Activated CD8-positive, alpha-beta T cell treated with anti-CD3 and anti-CD28 coated beads, Interleukin-2, amount 10 ng/mL, durations not matched to agents 7 days and 5 days (primary cell): ENCODE measurements at regions not wholly inside any gene's neighbourhood (a gene's known extent, or its start where the extent isn't known, plus 50 kb on each side); places are given as distances from the start of the nearest gene placed in this dataset.

Experiments used
- ATAC-seq: fragments of 150-1000 bp; cut with Tn5 transposase; one replicate; pipeline ENCODE4 v1.10.0; 2021; ENCODE audit warnings: moderate library complexity
- CTCF ChIA-PET: fragments of 350-600 bp; sonication (Branson Sonifier 250); formaldehyde crosslinking; loops from one replicate; lab custom pipeline; 2021; ENCODE audit warnings: antibody characterized with exemption; lab: Charles Lee
- POLR2A ChIA-PET: fragments of 350-600 bp; sonication (Branson Sonifier 250); formaldehyde crosslinking; loops from one replicate; lab custom pipeline; 2021; ENCODE audit warnings: antibody characterized with exemption; lab: Charles Lee
- DNase-seq: peaks from one replicate; pipeline ENCODE4 v3.0.0-alpha.2; 2020
- H3K27ac Mint-ChIP-seq: one replicate; pipeline ENCODE4 v1.8.0; 2021; ENCODE audit warnings: mild to moderate bottlenecking, mixed read lengths
- H3K27me3 Mint-ChIP-seq: one replicate; pipeline ENCODE4 v1.8.0; 2021; ENCODE audit warnings: low read depth, mixed read lengths
- H3K36me3 Mint-ChIP-seq: one replicate; pipeline ENCODE4 v1.8.0; 2021; ENCODE audit warnings: low read depth, mixed read lengths
- H3K4me1 Mint-ChIP-seq: one replicate; pipeline ENCODE4 v1.8.0; 2021; ENCODE audit warnings: low read depth, mixed read lengths
- H3K4me3 Mint-ChIP-seq: one replicate; pipeline ENCODE4 v1.8.0; 2021; ENCODE audit warnings: mild to moderate bottlenecking, mixed read lengths
- H3K9me3 Mint-ChIP-seq: one replicate; pipeline ENCODE4 v1.8.0; 2022; ENCODE audit warnings: mixed read lengths; ENCODE audit not compliant: insufficient read depth

DNA sequence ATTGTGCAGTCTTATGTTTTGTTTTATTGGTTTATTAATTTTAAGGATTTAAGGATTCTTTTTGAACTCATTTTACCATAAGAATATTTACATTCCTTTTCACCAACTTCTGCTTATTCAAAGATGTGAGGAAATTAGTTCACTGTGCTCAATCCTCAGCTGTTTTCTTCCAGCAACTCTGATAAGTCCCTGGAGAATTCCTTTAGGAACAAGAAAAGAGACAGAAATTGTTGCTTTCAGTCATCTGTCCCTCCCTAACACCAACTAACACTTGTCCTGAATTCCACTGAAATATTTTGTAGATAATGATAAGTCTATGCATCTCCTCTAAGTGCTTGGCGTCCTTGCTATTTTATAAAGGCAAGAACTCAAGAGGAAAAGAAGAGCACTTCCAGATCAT, 334.8 kb upstream of the MARCKS start:
- H3K36me3 Mint-ChIP-seq = no peaks in the 10 kb centered on the region
- ATAC-seq (no peak), DNase-seq (no peak)
- no peaks in the 10 kb centered on the region for H3K4me1 Mint-ChIP-seq
- no peak overlapping the region for H3K4me3 Mint-ChIP-seq
- POLR2A ChIA-PET = no interaction called here
- H3K27me3 Mint-ChIP-seq = no peaks in the 10 kb centered on the region
- no peaks in the 10 kb centered on the region for H3K9me3 Mint-ChIP-seq
- no peak overlapping the region for H3K27ac Mint-ChIP-seq
- CTCF ChIA-PET = no interaction called here

DNA sequence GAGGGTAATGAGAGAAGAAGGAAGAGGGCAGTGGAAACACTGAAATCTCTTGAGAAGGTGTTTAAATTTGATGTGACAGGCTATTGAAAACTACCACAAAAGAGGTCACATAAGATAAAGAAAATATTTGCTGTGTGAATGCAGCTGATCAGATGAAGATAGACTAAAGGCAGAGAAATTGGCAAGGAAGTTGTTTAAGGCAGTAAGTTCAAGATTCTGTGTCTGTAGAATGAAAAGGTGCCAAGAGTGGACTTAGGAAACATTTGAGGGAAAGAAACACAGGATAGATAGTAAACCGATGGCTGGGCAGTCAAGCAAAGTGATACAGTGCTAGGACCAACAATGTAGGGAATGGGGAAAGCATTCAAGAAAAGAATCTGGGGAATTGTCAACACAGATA, 332.3 kb upstream of the MARCKS start:
- H3K27ac Mint-ChIP-seq = no peak overlapping the region

DNA sequence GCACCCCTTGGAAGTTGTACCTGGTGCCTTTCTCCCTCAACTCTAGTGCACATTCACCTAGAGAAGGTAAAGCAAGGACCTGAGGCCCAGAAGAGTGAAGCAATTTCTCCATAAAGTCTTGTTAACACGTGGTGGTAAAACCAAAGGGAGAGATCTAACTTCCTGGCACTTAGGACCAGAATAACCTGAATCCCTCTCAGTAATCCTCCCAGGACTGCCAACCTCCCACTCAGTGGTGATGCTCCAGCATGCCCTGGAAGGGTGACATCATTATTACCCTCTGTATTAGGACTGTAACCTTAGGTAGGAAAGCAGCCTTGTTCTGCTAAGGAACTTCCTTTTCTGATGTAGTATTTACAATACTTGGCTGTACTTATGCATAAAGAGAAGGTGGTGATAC, 330.6 kb upstream of the MARCKS start:
- DNase-seq = no peak
- Mint-ChIP-seq H3K36me3 (no peaks in the 10 kb centered on the region), H3K9me3 (no peaks in the 10 kb centered on the region), H3K27ac (no peak overlapping the region), H3K4me1 (no peaks in the 10 kb centered on the region), H3K27me3 (no peaks in the 10 kb centered on the region), H3K4me3 (no peak overlapping the region)
- ATAC-seq = no peak
- CTCF ChIA-PET = no interaction called here
- POLR2A ChIA-PET = no interaction called here

More for the DNA sequence above, 332.3 kb upstream of the MARCKS start:
- Mint-ChIP-seq H3K9me3 (no peaks in the 10 kb centered on the region), H3K27me3 (no peaks in the 10 kb centered on the region), H3K4me1 (no peaks in the 10 kb centered on the region), H3K36me3 (no peaks in the 10 kb centered on the region), H3K4me3 (no peak overlapping the region)
- no peak for ATAC-seq
- CTCF ChIA-PET = no interaction called here
- DNase-seq = no peak
- POLR2A ChIA-PET = no interaction called here

DNA sequence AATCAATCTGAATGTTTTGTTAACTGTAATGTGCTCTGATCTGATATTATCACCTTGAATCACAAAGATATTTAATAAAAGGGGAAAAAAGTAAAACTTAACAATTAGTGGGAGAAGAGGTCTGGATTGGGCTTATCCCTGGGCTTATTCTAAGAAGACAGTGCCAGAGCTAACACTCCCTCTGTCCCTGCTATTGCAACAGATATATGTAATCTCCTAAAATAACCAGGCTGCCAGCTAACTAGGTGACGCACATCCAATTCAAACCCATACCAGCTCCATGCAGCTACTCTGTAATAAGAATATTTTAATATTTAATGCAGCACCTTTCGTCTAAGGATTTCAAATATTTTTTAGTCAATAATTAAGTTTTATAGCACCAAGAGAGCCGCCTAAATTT, 330.1 kb upstream of the MARCKS start:
- Mint-ChIP-seq H3K4me3 (no peak overlapping the region), H3K27ac (no peak overlapping the region), H3K4me1 (no peaks in the 10 kb centered on the region), H3K9me3 (no peaks in the 10 kb centered on the region), H3K36me3 (no peaks in the 10 kb centered on the region), H3K27me3 (no peaks in the 10 kb centered on the region)
- DNase-seq (no peak), ATAC-seq (no peak)
- CTCF ChIA-PET = no interaction called here
- POLR2A ChIA-PET = no interaction called here

DNA sequence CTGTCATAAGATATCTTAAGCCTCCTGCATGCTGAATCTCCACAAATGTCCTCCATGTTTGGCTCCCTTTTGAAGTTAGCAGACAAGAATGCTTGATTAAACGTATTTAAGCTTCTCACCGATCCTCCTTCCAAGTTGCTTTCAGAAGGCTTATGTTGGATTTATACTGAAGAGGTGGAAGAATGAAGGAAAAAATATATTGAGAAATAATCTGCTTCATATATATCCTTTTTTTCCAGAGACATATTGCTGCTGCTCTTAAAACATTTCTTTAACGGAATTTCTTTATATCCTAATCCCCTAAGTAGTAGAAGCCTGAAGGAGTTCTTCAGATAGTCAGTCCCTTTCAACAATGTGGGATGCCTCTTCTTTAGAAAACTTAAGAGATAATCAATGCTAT, 329.0 kb upstream of the MARCKS start:
- no peaks in the 10 kb centered on the region for H3K4me1 Mint-ChIP-seq
- no peaks in the 10 kb centered on the region for H3K9me3 Mint-ChIP-seq

DNA sequence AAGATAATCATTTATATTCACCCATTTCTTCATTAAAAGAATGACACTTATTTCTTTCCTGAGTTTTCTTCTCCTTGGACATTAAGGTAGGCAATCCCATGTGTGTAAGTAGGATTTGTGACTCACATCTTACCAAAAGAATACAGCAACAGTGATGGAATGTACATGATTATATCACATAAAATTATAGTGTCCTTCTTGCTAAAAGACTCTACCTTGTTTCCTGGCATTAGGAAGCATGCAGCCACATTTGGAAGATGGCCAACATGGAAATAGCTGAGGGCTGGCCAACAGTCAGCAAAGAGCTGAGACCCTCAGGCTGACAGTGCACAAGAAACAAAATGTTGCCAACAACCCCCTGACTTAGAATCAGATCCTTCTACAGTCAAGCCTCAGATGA, 327.9 kb upstream of the MARCKS start:
- ChIA-PET CTCF (no interaction called here), POLR2A (no interaction called here)
- H3K36me3 Mint-ChIP-seq = no peaks in the 10 kb centered on the region
- DNase-seq = no peak
- H3K4me1 Mint-ChIP-seq = no peaks in the 10 kb centered on the region
- H3K27me3 Mint-ChIP-seq = no peaks in the 10 kb centered on the region
- no peak for ATAC-seq
- no peak overlapping the region for H3K27ac Mint-ChIP-seq
- H3K9me3 Mint-ChIP-seq = no peaks in the 10 kb centered on the region
- no peak overlapping the region for H3K4me3 Mint-ChIP-seq

More for the DNA sequence above, 329.0 kb upstream of the MARCKS start:
- CTCF ChIA-PET = no interaction called here
- no peaks in the 10 kb centered on the region for H3K27me3 Mint-ChIP-seq
- no peak overlapping the region for H3K4me3 Mint-ChIP-seq
- no peaks in the 10 kb centered on the region for H3K36me3 Mint-ChIP-seq
- H3K27ac Mint-ChIP-seq = no peak overlapping the region
- POLR2A ChIA-PET = no interaction called here
- DNase-seq = no peak
- no peak for ATAC-seq

DNA sequence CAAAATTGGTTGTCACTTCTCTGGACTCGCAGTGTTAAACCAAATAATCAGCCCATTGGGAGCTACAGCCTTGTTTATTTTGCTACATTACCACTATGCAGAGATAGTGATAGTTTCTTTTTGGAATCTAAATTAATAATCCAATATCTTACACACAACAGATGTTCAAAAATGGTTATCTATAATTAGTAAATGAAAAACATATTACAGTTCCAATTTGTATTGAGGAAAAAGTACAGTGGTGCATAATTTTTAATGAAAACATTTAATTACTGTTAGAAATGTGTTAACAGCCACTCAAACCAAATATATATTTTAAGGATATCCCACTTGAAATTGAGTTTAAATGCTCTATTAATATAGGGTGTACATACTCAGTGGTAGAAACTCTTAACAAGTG, 327.3 kb upstream of the MARCKS start:
- CTCF ChIA-PET = no interaction called here
- no peaks in the 10 kb centered on the region for H3K9me3 Mint-ChIP-seq
- no peak for ATAC-seq
- POLR2A ChIA-PET = no interaction called here
- DNase-seq = no peak
- H3K4me1 Mint-ChIP-seq = no peaks in the 10 kb centered on the region
- no peaks in the 10 kb centered on the region for H3K36me3 Mint-ChIP-seq
- H3K27me3 Mint-ChIP-seq = no peaks in the 10 kb centered on the region
- no peak overlapping the region for H3K4me3 Mint-ChIP-seq
- H3K27ac Mint-ChIP-seq = no peak overlapping the region

DNA sequence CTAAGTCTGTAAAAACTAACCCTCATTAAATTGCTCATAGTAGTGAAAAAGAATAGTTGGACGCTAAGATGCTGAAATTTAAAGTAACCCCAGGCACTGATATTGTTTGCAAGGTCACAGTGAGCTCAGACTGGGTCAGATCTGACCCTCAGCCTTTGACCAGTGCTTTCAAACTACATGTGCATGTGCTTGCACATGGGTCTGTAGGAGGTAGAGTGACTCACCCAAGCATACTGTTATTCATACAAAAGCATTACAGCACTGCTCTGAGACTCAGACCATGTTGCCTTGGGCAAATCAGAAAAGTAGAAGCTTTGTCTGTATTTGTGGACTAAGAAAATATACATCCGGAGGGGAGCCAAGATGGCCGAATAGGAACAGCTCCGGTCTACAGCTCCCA, 326.4 kb upstream of the MARCKS start:
- CTCF ChIA-PET = no interaction called here

DNA sequence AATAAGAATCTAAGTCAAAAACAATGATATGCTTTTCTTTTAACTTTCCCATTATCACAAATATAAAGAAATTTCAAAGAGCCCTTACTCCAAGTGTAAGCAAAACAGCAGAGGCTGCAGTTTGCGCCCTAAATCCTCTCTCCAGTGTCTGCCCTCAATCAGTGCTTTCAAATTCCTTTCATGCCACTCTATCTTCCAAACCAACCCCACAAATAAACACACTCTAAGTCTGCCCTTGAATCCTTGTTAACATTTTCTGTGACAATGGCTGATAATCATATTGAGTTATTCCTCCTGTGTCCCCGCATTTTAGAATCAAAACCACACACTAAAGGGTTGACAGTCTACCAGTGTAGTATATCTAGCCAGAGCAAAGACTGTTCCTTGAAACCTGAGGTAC, 317.9 kb upstream of the MARCKS start:
- H3K4me3 Mint-ChIP-seq = no peak overlapping the region
- no peaks in the 10 kb centered on the region for H3K9me3 Mint-ChIP-seq
- H3K27me3 Mint-ChIP-seq = no peaks in the 10 kb centered on the region
- no peaks in the 10 kb centered on the region for H3K4me1 Mint-ChIP-seq
- H3K27ac Mint-ChIP-seq = no peak overlapping the region
- no peak for DNase-seq
- CTCF ChIA-PET = no interaction called here
- ATAC-seq = no peak
- POLR2A ChIA-PET = no interaction called here
- H3K36me3 Mint-ChIP-seq = no peaks in the 10 kb centered on the region

More for the DNA sequence above, 326.4 kb upstream of the MARCKS start:
- POLR2A ChIA-PET = no interaction called here
- no peaks in the 10 kb centered on the region for H3K36me3 Mint-ChIP-seq
- H3K4me3 Mint-ChIP-seq = no peak overlapping the region
- no peak for ATAC-seq
- H3K4me1 Mint-ChIP-seq = no peaks in the 10 kb centered on the region
- H3K27ac Mint-ChIP-seq = no peak overlapping the region
- no peaks in the 10 kb centered on the region for H3K9me3 Mint-ChIP-seq
- H3K27me3 Mint-ChIP-seq = no peaks in the 10 kb centered on the region
- DNase-seq = no peak

DNA sequence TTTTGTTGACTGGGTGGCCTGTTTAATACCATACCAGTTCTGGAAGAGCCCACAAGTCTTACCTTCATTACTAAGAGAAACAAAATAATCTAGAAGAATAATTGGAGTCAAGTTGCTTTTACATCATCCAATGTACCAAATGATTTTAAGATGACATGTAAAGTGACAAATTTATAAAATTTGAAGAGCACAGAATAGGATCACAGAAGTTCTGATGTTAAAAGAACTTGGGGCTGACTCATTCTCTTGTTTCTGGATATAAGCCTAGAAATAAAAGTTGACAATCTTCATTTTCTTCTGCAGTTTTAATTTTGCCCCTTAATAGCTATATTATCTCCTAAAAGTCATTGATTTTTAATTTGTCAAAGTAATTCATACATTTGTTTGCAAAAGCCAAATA, 317.5 kb upstream of the MARCKS start:
- H3K4me3 Mint-ChIP-seq = no peak overlapping the region
- POLR2A ChIA-PET = no interaction called here

DNA sequence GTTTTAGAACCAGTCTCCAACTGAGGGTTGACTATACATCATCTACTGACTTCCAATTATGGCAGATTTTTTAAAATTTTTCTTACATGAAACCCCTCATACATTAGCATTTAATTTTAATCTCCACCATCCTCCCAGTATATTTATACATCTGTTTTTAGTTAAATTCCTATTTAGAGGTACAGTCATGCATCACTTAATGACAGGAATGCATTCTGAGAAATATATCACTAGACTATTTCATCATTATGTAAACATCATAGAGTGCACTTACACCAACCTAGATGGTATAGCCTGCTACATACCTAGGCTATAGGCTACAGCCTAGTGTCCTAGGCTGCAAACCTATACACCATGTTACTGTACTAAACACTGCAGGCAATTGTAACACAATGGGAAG, 316.7 kb upstream of the MARCKS start:
- Mint-ChIP-seq H3K27ac (no peak overlapping the region), H3K4me3 (no peak overlapping the region), H3K9me3 (no peaks in the 10 kb centered on the region), H3K27me3 (no peaks in the 10 kb centered on the region), H3K36me3 (no peaks in the 10 kb centered on the region), H3K4me1 (no peaks in the 10 kb centered on the region)
- ChIA-PET CTCF (no interaction called here), POLR2A (no interaction called here)
- ATAC-seq (no peak), DNase-seq (no peak)

More for the DNA sequence above, 317.5 kb upstream of the MARCKS start:
- Mint-ChIP-seq H3K4me1 (no peaks in the 10 kb centered on the region), H3K9me3 (no peaks in the 10 kb centered on the region), H3K36me3 (no peaks in the 10 kb centered on the region), H3K27me3 (no peaks in the 10 kb centered on the region), H3K27ac (no peak overlapping the region)
- DNase-seq (no peak), ATAC-seq (no peak)
- CTCF ChIA-PET = no interaction called here

DNA sequence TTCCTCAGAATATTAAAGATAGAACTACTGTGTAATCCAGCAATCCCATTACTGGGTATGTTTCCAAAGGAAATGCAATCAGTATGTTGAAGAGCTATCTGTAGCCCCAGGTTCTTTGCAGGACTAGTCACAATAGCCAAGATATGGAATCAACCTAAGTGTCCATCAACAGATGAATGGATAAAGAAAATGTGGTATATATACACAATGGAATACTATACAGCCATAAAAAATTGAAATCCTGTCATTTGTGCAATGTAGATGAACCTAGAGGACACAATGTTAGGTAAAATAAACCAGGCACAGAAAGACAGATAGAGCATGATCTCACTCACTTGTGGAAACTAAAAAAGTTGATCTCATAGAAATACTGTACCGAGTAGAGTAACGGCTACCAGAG, 306.0 kb upstream of the MARCKS start:
- Mint-ChIP-seq H3K4me1 (no peaks in the 10 kb centered on the region), H3K4me3 (no peak overlapping the region), H3K27ac (no peak overlapping the region), H3K9me3 (peaks cover 5% of the 10 kb centered on the region), H3K27me3 (no peaks in the 10 kb centered on the region), H3K36me3 (no peaks in the 10 kb centered on the region)
- DNase-seq (no peak), ATAC-seq (no peak)
- POLR2A ChIA-PET = no interaction called here
- CTCF ChIA-PET = no interaction called here

DNA sequence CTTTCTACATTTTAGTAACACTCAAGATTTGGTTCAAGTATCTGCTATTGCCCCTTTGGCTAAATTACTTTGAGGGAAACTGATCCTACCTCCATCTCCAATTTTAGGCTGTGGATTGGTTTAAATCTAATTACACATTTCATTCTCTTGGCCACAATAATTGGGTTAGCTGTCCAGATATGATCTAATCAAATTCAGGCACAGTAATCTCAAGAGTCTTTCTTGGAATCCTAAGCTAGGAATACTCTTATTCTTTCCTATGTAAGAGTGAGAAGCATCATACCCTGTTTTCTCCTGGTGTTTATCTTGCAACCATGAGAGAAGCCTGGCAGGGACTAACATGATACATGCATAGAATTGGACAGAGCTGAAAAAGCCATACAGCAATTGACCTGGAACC, 300.4 kb upstream of the MARCKS start:
- no peaks in the 10 kb centered on the region for H3K4me1 Mint-ChIP-seq
- ATAC-seq (no peak), DNase-seq (no peak)
- CTCF ChIA-PET = no interaction called here
- H3K27me3 Mint-ChIP-seq = no peaks in the 10 kb centered on the region
- no peak overlapping the region for H3K27ac Mint-ChIP-seq
- no peak overlapping the region for H3K4me3 Mint-ChIP-seq
- POLR2A ChIA-PET = no interaction called here
- H3K9me3 Mint-ChIP-seq = no peaks in the 10 kb centered on the region
- H3K36me3 Mint-ChIP-seq = no peaks in the 10 kb centered on the region
